Endothelial cell of umbilical vein (primary cell): ENCODE measurements at regions not wholly inside any gene's neighbourhood (a gene's known extent, or its start where the extent isn't known, plus 50 kb on each side); places are given as distances from the start of the nearest gene placed in this dataset.

Source experiments
- BruUV-seq: library from RNA; stranded (reverse); fragments of 400-500 nt; replicated peaks from 2 replicates; lab custom pipeline; 2021; lab: Mats Ljungman, UMichigan
- CTCF ChIA-PET: fragments of 300-600, 350-600 bp; sonication (Branson Sonifier 250); formaldehyde crosslinking; loops from one replicate; lab custom pipeline; 2021; ENCODE audit warnings: antibody characterized with exemption, inconsistent platforms; lab: Charles Lee
- POLR2A ChIA-PET: fragments of 300-600, 350-600 bp; sonication (Branson Sonifier 250); formaldehyde crosslinking; loops from one replicate; lab custom pipeline; 2021; ENCODE audit warnings: antibody characterized with exemption, inconsistent platforms; lab: Charles Lee
- DNase-seq: peaks from one replicate; pipeline ENCODE4 v3.0.0-alpha.2; 2011; ENCODE audit warnings: low read depth, low spot score
- FAIRE-seq: peaks from 2 replicates; lab custom pipeline; 2011; peaks lifted over from hg19 to GRCh38; lab: Jason Lieb, UNC
- H2AFZ ChIP-seq: 2 replicates; pipeline ENCODE4 v1.6.0; 2012; ENCODE audit warnings: low read depth, low read length, control low read depth, inconsistent platforms
- H3K27ac ChIP-seq: 2 replicates; pipeline ENCODE4 v1.5.1; 2011; ENCODE audit warnings: low read depth, mild to moderate bottlenecking, control low read depth, low read length, moderate library complexity; ENCODE audit not compliant: insufficient read depth
- H3K27me3 ChIP-seq, 2 experiments: 2 replicates each; pipeline versions ENCODE4 v1.6.0 to v1.6.1; 2011; ENCODE audit warnings: low read length in 2 of 2, mixed read lengths in 1 of 2; ENCODE audit not compliant: control insufficient read depth in 2 of 2, insufficient read depth in 2 of 2
- H3K36me3 ChIP-seq, 2 experiments: 2 replicates in 1 of 2; 3 replicates in 1 of 2; pipeline ENCODE4 v1.5.1; 2011; ENCODE audit warnings: low read length in 2 of 2, mild to moderate bottlenecking in 1 of 2, moderate library complexity in 1 of 2; ENCODE audit not compliant: control insufficient read depth in 2 of 2, insufficient read depth in 2 of 2; ENCODE audit errors: extremely low read depth in 1 of 2
- H3K4me1 ChIP-seq: 3 replicates; pipeline ENCODE4 v1.5.1; 2011; ENCODE audit warnings: mild to moderate bottlenecking, low read length; ENCODE audit not compliant: control insufficient read depth, insufficient read depth; ENCODE audit errors: extremely low read depth
- H3K4me2 ChIP-seq: 2 replicates; pipeline ENCODE4 v1.6.1; 2011; ENCODE audit warnings: low read length, control low read depth, mixed read lengths; ENCODE audit not compliant: insufficient read depth
- H3K4me3 ChIP-seq, 3 experiments: fragments of 200-600 bp in 1 of 3; sonication (generic), shearing (Covaris generic) in 1 of 3; replicated peaks in 1 of 3; 2 replicates each; pipeline ENCODE4 v1.5.1; 2011 to 2016; ENCODE audit warnings: control low read depth in 3 of 3, low read length in 3 of 3, mild to moderate bottlenecking in 2 of 3, inconsistent platforms in 1 of 3, low read depth in 1 of 3, moderate library complexity in 1 of 3; ENCODE audit not compliant: insufficient read depth in 1 of 3
- H3K79me2 ChIP-seq: 2 replicates; pipeline ENCODE4 v1.6.0; 2012; ENCODE audit warnings: low read length, inconsistent platforms; ENCODE audit not compliant: control insufficient read depth, insufficient read depth
- H3K9ac ChIP-seq: replicated peaks from 2 replicates; pipeline ENCODE3; 2011; ENCODE audit warnings: low read length, control low read depth; ENCODE audit not compliant: insufficient read depth; ENCODE audit errors: extremely low read depth
- H3K9me1 ChIP-seq: replicated peaks from 3 replicates; pipeline ENCODE4 v1.6.0; 2011; ENCODE audit warnings: mild to moderate bottlenecking, low read length; ENCODE audit not compliant: control insufficient read depth, insufficient read depth; ENCODE audit errors: extremely low read depth
- H3K9me3 ChIP-seq: replicated peaks from 2 replicates; pipeline ENCODE4 v1.5.1; 2012; ENCODE audit warnings: low read length, inconsistent platforms; ENCODE audit not compliant: control insufficient read depth, insufficient read depth
- H4K20me1 ChIP-seq: replicated peaks from 2 replicates; pipeline ENCODE3; 2011; ENCODE audit warnings: mild to moderate bottlenecking, low read length; ENCODE audit not compliant: control insufficient read depth, insufficient read depth; ENCODE audit errors: extremely low read depth
- CTCF ChIP-seq, 2 donors: IDR thresholded peaks; 1 replicate in 1 of 2; 2 replicates in 1 of 2; pipeline ENCODE4 v1.5.1; 2011; ENCODE audit warnings: low read length in 2 of 2, mild to moderate bottlenecking in 2 of 2, moderate library complexity in 2 of 2, control low read depth in 1 of 2, inconsistent platforms in 1 of 2, low read depth in 1 of 2; ENCODE audit not compliant: insufficient read depth in 1 of 2; ENCODE audit errors: extremely low read depth in 1 of 2
- EZH2 ChIP-seq: IDR thresholded peaks from 2 replicates; pipeline ENCODE4 v1.6.1; 2012; ENCODE audit warnings: borderline replicate concordance, low read depth, mild to moderate bottlenecking, moderate library complexity, low read length, inconsistent platforms; ENCODE audit not compliant: severe bottlenecking
- FOS ChIP-seq: IDR thresholded peaks from 2 replicates; pipeline ENCODE4 v1.6.1; 2011; ENCODE audit warnings: mild to moderate bottlenecking, low read length, moderate library complexity, borderline replicate concordance; ENCODE audit not compliant: insufficient read depth
- GATA2 ChIP-seq: IDR thresholded peaks from 2 replicates; pipeline ENCODE4 v1.7.0; 2011; ENCODE audit warnings: low read depth, mild to moderate bottlenecking, moderate library complexity, mixed read lengths, low read length; ENCODE audit not compliant: insufficient read length, insufficient read depth
- JUN ChIP-seq: IDR thresholded peaks from 2 replicates; pipeline ENCODE4 v1.6.1; 2011; ENCODE audit warnings: borderline replicate concordance, low read depth; ENCODE audit not compliant: insufficient read length, insufficient read depth
- MYC ChIP-seq: IDR thresholded peaks from one replicate; pipeline ENCODE4 v1.6.1; 2011; ENCODE audit warnings: mild to moderate bottlenecking, low read depth, low read length
- POLR2A ChIP-seq: IDR thresholded peaks from 2 replicates; pipeline ENCODE4 v1.6.1; 2012; ENCODE audit warnings: low read depth, mild to moderate bottlenecking, control low read depth, low read length
- POLR2AphosphoS5 ChIP-seq: IDR thresholded peaks from 2 replicates; pipeline ENCODE4 v1.6.1; 2012; ENCODE audit warnings: low read depth, mild to moderate bottlenecking, control low read depth, low read length, moderate library complexity; ENCODE audit not compliant: insufficient read depth
- dilution Hi-C: fragments of 300-500 bp; cut with MboI; formaldehyde crosslinking; loops from one replicate; pipeline ENCODE4 v1.15.0; 2019; ENCODE audit warnings: low sequenced_read_pairs; ENCODE audit not compliant: extremely low pct_ligation_motif_present
- intact Hi-C: fragments of 100-400 bp; cut with micrococcal nuclease; formaldehyde crosslinking; loops from one replicate; pipeline ENCODE4 v1.10.0; 2022
- TF ChIP-seq, protein P1 (sequence below): IDR thresholded peaks from 2 replicates; pipeline ENCODE4 v1.6.1; 2011; ENCODE audit not compliant: insufficient read depth, insufficient read length

DNA sequence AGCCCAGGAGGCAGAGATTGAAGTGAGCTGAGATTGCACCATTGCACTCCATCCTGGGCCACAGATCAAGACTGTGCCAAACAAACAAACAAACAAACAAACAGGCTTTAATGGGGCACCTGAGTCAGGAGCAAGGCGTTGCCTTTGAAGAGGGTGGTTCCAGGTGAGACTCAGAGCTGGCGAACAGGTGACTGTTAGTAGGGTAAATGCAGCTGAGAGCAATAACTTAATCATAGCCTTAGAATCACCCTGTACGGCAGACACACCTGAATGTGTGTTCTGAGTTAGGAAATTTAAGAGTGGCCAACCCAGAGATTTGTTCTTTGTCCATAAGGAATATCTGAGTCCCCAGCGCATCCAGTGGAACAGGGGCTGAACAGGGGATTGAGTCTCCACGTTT, 440.4 kb downstream of the RPS6KC1 start:
- Histone ChIP-seq H3K36me3 (no peaks in the 10 kb centered on the region), H3K27me3 (no peaks in the 10 kb centered on the region), H3K4me1 (no peaks in the 10 kb centered on the region), H3K79me2 (no peaks in the 10 kb centered on the region), H3K9me1 (no peaks in the 10 kb centered on the region), H3K4me2 (no peak overlapping the region), H4K20me1 (no peaks in the 10 kb centered on the region), H2AFZ (no peak overlapping the region), H3K4me3 (no peak overlapping the region), H3K9ac (no peak overlapping the region), H3K27ac (no peak overlapping the region), H3K9me3 (no peaks in the 10 kb centered on the region)
- FAIRE-seq (no peak), DNase-seq (no peak)
- TF ChIP-seq JUN (no peak), GATA2 (no peak), FOS (no peak), EZH2 (no peak), POLR2AphosphoS5 (no peak), MYC (no peak), POLR2A (no peak), CTCF (IDR thresholded peaks at IDR 0.05; ENCODE audit: extremely low read depth in 1 of 2, insufficient read depth in 1 of 2, low read depth in 1 of 2, low read length in 2 of 2) (no peak)
- TF ChIP-seq, protein P1, sequence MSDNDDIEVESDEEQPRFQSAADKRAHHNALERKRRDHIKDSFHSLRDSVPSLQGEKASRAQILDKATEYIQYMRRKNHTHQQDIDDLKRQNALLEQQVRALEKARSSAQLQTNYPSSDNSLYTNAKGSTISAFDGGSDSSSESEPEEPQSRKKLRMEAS: no peak
- dilution Hi-C loops: no loop called here
- intact Hi-C loops: no loop called here
- ChIA-PET CTCF (no interaction called here), POLR2A (no interaction called here)
- no TSS peak for BruUV-seq
